Fibroblast of the aortic adventitia (primary cell): ENCODE measurements at regions not wholly inside any gene's neighbourhood (a gene's known extent, or its start where the extent isn't known, plus 50 kb on each side); places are given as distances from the start of the nearest gene placed in this dataset.

Experiments used
- DNase-seq: peaks from one replicate; pipeline ENCODE4 v3.0.0-alpha.2; 2010; ENCODE audit warnings: low read depth
- H3K4me3 ChIP-seq: 2 replicates; pipeline ENCODE4 v1.5.1; 2011; ENCODE audit warnings: low read depth, mild to moderate bottlenecking, control low read depth, low read length, moderate library complexity
- TF ChIP-seq, protein P1 (sequence below): IDR thresholded peaks from 2 replicates; pipeline ENCODE4 v1.5.1; 2011; ENCODE audit warnings: mild to moderate bottlenecking, low read length, control low read depth, inconsistent platforms; ENCODE audit not compliant: insufficient read depth

DNA sequence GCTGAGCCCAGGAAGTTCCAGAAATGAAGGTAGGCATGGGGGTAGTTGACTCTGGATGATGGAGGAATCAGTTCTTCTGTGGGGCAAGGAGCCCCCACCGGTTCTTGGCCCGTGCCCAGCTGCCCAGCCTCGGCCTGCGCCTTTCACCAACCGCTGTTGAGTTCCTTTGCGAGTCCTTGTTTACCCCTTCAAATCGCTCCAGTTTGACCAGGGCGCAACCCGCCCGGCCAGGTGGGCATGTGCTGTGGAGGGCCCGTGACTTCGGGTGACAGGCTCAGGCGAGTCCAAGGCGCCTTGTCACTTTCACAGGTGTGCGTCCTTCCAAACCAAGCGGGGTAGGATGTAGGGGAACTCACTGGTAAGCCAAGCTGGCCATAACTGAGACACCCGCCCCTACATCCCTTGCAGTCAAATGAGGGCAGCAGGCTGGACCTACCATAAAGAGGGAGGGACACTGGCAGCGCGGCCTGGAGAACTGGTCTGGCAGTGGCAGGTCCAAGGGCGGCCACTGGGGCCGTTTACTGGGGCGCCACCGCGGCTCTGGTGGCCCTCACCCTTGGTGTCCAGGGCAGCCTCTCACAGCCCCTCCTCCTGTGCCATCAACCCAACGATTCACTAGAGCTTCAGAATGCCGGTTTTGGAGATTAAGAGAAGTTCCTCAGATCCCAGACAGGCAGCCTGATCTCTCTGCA is 160.3 kb upstream of the ZIC3 start:
- H3K4me3 ChIP-seq, result no peak overlapping the region
- DNase-seq, result no peak
- TF ChIP-seq, protein P1, sequence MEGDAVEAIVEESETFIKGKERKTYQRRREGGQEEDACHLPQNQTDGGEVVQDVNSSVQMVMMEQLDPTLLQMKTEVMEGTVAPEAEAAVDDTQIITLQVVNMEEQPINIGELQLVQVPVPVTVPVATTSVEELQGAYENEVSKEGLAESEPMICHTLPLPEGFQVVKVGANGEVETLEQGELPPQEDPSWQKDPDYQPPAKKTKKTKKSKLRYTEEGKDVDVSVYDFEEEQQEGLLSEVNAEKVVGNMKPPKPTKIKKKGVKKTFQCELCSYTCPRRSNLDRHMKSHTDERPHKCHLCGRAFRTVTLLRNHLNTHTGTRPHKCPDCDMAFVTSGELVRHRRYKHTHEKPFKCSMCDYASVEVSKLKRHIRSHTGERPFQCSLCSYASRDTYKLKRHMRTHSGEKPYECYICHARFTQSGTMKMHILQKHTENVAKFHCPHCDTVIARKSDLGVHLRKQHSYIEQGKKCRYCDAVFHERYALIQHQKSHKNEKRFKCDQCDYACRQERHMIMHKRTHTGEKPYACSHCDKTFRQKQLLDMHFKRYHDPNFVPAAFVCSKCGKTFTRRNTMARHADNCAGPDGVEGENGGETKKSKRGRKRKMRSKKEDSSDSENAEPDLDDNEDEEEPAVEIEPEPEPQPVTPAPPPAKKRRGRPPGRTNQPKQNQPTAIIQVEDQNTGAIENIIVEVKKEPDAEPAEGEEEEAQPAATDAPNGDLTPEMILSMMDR, result no peak

DNA sequence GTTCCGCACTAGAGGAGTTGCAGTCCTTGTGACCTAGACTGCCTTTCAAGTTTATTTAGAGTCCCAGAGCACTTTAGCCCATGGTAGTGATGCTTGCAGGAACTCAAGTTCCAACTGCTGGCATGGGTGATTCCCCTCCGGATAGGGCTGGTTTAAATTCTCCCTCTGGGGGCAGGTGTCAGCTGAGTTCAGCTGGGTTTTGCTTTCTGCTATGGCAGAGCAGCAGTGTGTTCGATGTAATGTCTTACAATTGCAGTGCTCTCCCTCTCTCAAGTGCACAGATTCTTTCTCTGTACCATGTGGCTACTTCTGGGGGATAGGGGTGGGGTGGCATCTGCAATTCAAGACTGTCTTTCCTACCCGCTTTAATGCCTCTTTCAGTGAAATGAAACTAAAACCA is 164.8 kb upstream of the ZIC3 start:
- no peak for DNase-seq
- TF ChIP-seq, protein P1, result no peak
- no peak overlapping the region for H3K4me3 ChIP-seq

DNA sequence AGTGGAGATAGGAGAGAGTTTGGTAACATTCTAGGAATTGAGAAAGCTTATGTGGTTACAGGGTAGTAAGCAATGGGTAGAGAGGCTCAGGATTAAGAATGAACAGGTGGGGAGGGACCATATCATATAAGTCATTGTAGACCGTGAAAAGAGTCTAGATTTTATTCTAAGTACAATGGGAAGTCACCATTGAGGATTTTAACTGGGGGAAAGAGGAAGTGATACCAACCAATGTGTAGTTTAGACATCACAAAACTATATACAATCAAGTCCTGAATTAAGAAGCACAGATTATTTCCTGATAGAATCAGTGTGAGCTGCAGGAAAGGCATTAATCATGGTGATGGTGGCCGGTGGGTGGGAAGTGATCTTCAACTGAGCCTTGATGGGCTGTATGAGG is 178.3 kb upstream of the ZIC3 start:
- DNase-seq, result no peak
- TF ChIP-seq, protein P1, result no peak
- H3K4me3 ChIP-seq, result no peak overlapping the region

DNA sequence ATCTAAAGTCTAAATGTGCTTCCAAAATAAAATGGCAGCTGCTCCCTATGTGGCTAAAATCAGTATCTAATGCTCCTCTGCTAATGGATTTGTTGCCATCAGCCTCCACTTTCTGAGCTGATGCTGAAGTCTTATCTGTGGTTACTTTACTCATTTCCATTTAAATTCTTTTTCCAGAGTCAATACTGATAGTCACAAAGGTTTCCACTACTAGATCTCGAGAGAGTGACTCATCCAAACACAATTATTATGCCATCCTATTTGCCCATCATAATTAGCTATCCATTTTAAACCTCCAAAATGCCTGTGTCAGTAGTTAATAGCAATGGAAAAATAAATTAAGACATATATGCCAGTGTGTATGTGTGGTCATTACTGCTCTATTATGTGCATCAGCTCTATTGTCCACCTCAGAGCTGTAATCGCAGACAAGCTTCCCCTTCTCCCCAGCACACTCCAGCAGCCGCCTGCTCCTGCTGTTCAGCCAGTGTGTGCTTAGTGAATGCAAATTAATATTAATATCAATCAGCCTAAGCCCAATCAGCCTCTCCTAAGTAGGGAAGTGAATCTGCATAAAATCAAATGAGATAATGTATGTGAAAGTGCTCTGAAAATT is 199.8 kb upstream of the ZIC3 start:
- TF ChIP-seq, protein P1, result no peak
- no peak overlapping the region for H3K4me3 ChIP-seq
- no peak for DNase-seq

DNA sequence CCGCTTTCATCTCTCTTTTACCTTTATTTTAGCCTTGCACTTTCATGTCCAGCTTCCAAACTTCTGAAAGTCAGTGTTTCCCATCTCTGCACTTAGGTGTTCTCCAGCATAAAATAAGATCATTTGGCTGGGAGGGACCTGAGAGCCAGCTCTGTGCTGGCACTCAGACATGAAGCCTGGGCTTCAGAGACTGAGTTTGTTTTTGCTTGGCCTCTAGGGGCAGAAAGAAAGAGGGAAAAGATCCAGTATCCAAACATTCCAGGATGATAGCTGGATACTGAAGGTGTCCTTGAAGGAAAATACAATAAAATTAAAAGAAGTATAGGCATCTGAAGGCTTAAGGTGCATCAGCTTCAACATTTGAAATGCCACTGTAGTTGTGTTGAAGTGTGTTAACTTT is 202.4 kb upstream of the ZIC3 start:
- H3K4me3 ChIP-seq, result no peak overlapping the region
- DNase-seq, result no peak
- TF ChIP-seq, protein P1, result no peak

DNA sequence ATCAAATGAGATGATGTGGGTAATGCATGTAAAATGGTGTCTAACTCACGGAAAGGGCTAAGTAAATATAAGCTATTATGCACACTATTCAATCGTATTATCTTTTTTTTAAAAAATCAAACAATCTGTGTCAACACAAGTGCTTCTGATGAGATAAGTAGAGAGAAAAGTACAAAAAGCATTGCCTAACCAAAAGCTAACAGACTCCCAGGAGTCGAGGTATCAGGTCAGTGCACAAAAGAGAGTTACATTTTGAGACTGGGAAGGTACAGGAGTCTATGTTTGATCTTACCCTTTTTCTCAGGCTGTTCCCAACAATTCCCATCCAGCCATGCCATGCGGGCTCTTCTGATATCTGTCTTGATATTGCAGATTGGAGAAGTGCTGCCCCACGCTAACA is 203.3 kb upstream of the ZIC3 start:
- no peak for DNase-seq
- TF ChIP-seq, protein P1, result no peak
- no peak overlapping the region for H3K4me3 ChIP-seq
